DOHH2 (cell line): ENCODE measurements at regions not wholly inside any gene's neighbourhood (a gene's known extent, or its start where the extent isn't known, plus 50 kb on each side); places are given as distances from the start of the nearest gene placed in this dataset.

ENCODE experiments used
- EZH2phosphoT487 ChIP-seq: fragments of 200-600 bp; sonication (generic); IDR thresholded peaks from 2 replicates; pipeline ENCODE4 v1.6.1; 2017; ENCODE audit warnings: borderline replicate concordance, mild to moderate bottlenecking, antibody characterized with exemption, low read length, moderate library complexity, mixed read lengths
- TF ChIP-seq, protein P1 (sequence below): fragments of 200-600 bp; sonication (generic); IDR thresholded peaks from one replicate; pipeline ENCODE4 v1.5.1; 2014; ENCODE audit warnings: antibody characterized with exemption, mild to moderate bottlenecking, low read depth, low read length; ENCODE audit not compliant: poor library complexity, severe bottlenecking

DNA sequence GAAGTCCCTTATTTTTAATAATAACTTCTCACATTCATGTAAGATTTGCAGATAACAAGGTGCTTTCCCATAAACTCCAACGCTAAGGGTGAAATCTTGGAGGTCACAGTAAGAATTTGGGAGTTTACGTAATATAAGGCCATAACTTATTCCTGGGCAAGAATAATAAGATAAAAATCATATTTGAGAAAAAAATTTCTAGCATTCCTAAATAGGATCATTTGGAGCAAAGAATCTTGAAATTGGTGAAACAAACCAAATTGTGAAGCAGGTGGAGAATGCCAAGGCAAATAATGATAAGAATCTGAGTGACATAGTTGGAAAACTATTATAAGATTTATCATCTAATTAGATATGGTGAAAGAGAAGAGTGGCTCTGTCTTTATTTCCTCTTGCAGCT lies 50.4 kb upstream of the FGF16 start:
- TF ChIP-seq, protein P1, sequence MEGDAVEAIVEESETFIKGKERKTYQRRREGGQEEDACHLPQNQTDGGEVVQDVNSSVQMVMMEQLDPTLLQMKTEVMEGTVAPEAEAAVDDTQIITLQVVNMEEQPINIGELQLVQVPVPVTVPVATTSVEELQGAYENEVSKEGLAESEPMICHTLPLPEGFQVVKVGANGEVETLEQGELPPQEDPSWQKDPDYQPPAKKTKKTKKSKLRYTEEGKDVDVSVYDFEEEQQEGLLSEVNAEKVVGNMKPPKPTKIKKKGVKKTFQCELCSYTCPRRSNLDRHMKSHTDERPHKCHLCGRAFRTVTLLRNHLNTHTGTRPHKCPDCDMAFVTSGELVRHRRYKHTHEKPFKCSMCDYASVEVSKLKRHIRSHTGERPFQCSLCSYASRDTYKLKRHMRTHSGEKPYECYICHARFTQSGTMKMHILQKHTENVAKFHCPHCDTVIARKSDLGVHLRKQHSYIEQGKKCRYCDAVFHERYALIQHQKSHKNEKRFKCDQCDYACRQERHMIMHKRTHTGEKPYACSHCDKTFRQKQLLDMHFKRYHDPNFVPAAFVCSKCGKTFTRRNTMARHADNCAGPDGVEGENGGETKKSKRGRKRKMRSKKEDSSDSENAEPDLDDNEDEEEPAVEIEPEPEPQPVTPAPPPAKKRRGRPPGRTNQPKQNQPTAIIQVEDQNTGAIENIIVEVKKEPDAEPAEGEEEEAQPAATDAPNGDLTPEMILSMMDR: no peak
- no peak for TF ChIP-seq EZH2phosphoT487
